ENCODE measurements at regions not wholly inside any gene's neighbourhood (a gene's known extent, or its start where the extent isn't known, plus 50 kb on each side); places are given as distances from the start of the nearest gene placed in this dataset.

DNA sequence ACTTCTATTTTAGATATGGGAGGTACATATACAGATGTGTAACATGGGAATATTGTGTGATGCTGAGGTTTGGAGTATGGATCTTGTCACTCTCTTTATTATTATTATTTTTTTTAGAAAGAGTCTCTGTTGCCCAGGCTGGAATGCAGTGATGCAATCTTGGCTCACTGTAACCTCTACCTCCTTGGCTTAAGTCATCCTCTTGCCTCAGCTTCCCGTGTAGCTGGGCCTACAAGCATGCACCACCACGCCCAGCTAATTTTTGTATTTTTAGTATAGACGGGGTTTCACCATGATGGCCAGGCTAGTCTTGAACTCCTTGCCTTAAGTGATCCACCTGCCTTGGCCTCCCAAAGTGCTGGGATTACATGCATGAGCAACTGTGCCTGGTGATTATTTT lies 138.4 kb upstream of the SLC28A3 start:
- TF ChIP-seq GATA2 (IDR thresholded peaks at IDR 0.05; ENCODE audit: low read depth, low read length) (no peak), GATA3 (IDR thresholded peaks at IDR 0.05; ENCODE audit: low read depth, low read length) (no peak)
